ENCODE measurements at regions not wholly inside any gene's neighbourhood (a gene's known extent, or its start where the extent isn't known, plus 50 kb on each side); places are given as distances from the start of the nearest gene placed in this dataset.
"Not testable (repeated sequence)": the region's sequence is repeated elsewhere in the genome, so short reads cannot be mapped to it uniquely, and the experiment has no call there.

DNA sequence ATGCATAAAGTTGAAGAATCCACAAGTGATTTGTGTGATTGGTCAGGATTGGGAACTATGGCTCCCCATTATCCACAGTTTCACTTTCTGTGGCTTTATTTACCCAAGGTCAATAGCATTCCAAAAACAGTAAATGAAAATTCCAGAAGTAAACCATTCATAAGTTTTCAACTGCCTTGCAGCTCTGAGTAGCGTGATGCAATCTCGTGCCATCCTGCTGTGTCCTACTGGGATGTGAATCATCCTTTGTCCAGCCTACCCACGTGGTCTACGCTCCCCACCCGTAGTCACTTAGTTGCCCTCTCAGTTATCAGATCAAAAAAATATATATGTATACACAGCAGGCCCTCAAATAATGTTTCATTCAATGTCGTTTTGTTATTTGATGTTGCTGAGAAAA is 89.0 kb upstream of the DLGAP1 start:
- Histone ChIP-seq H3K4ac (ENCODE audit: low read depth, low read length) (no peak overlapping the region), H3K79me2 (ENCODE audit: control insufficient read depth, insufficient read depth, low read length) (no peaks in the 10 kb centered on the region), H3K18ac (ENCODE audit: low read length) (no peak overlapping the region), H3K79me1 (ENCODE audit: low read length) (no peaks in the 10 kb centered on the region), H3K27ac (ENCODE audit: low read depth, low read length) (no peak overlapping the region), H2BK120ac (ENCODE audit: low read depth, low read length) (no peak overlapping the region), H2BK15ac (replicated peaks; ENCODE audit: low read depth) (no peak overlapping the region), H2AK5ac (ENCODE audit: low read length) (no peak overlapping the region), H3K4me2 (ENCODE audit: low read length) (no peak overlapping the region), H3K36me3 (ENCODE audit: control insufficient read depth, insufficient read depth, low read length) (no peaks in the 10 kb centered on the region), H3K27me3 (ENCODE audit: insufficient read depth, low read length, poor library complexity) (no peaks in the 10 kb centered on the region), H3K4me3 (ENCODE audit: low read length) (no peak overlapping the region), H3K23ac (ENCODE audit: low read length) (no peak overlapping the region), H3K9ac (ENCODE audit: low read length) (no peak overlapping the region), H2BK5ac (ENCODE audit: low read length) (no peak overlapping the region), H3K56ac (ENCODE audit: low read length) (no peak overlapping the region), H4K8ac (ENCODE audit: low read depth, low read length) (no peak overlapping the region), H4K5ac (ENCODE audit: low read length) (no peak overlapping the region), H3K4me1 (ENCODE audit: control insufficient read depth, low read depth, low read length) (no peaks in the 10 kb centered on the region)
- WGBS (ENCODE audit: extremely low coverage, insufficient coverage, low lambda C conversion rate): no CpG with 5 or more reads among the region's 6 CpGs
- DNase-seq: peak; percentile 8

DNA sequence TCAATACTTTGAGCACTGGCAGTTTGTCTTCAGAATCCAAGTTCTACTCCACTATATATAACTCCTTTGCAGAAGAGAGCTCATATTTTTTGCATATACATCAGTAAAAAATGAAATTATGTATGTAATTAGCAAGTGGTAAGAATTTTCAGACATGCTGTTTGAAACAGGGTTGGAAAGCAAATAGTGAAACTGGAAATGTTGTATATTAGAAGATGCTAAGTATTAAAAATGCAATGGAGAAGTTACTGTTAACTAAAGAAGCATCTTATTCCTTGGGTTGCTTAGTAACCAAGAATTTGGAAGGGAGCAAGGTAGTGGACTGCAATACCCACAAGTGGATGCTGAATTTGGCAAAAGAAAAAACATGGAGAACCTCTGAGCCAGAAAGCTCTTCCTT is 88.6 kb upstream of the DLGAP1 start:
- H3K4me2 ChIP-seq (ENCODE audit: low read length): no peak overlapping the region
- no peaks in the 10 kb centered on the region for H3K36me3 ChIP-seq (ENCODE audit: control insufficient read depth, insufficient read depth, low read length)
- no peak overlapping the region for H3K4ac ChIP-seq (ENCODE audit: low read depth, low read length)
- no peak overlapping the region for H2BK5ac ChIP-seq (ENCODE audit: low read length)
- H3K4me3 ChIP-seq (ENCODE audit: low read length): no peak overlapping the region
- H4K8ac ChIP-seq (ENCODE audit: low read depth, low read length): no peak overlapping the region
- no peak for DNase-seq
- H3K79me2 ChIP-seq (ENCODE audit: control insufficient read depth, insufficient read depth, low read length): no peaks in the 10 kb centered on the region
- no peak overlapping the region for H3K18ac ChIP-seq (ENCODE audit: low read length)
- no peak overlapping the region for H2AK5ac ChIP-seq (ENCODE audit: low read length)
- no peak overlapping the region for H2BK120ac ChIP-seq (ENCODE audit: low read depth, low read length)
- no peak overlapping the region for H3K56ac ChIP-seq (ENCODE audit: low read length)
- H3K23ac ChIP-seq (ENCODE audit: low read length): no peak overlapping the region
- H3K9ac ChIP-seq (ENCODE audit: low read length): no peak overlapping the region
- no peaks in the 10 kb centered on the region for H3K79me1 ChIP-seq (ENCODE audit: low read length)
- H2BK15ac ChIP-seq (replicated peaks; ENCODE audit: low read depth): no peak overlapping the region
- no peak overlapping the region for H4K5ac ChIP-seq (ENCODE audit: low read length)
- H3K27me3 ChIP-seq (ENCODE audit: insufficient read depth, low read length, poor library complexity): no peaks in the 10 kb centered on the region
- H3K4me1 ChIP-seq (ENCODE audit: control insufficient read depth, low read depth, low read length): no peaks in the 10 kb centered on the region
- H3K27ac ChIP-seq (ENCODE audit: low read depth, low read length): no peak overlapping the region

DNA sequence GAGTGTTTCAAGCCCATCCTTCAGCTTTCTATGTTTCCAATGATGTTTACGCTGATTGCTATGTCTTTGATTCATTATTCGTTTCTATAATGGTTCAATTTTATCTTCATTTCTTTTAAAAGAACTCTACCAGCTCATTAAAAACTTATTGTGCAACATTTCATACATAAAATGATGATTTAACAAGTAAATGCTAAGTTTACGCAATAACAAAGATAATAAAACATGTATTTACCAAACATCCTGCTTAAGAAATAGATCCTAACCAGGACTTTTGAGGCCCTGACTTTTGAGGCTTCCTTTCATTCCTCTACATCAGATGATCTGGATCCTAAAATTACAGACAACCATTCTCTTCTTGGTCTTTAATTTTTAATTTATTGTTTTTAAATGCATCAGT is 86.5 kb upstream of the DLGAP1 start:
- Histone ChIP-seq H2AK5ac (ENCODE audit: low read length) (no peak overlapping the region), H3K36me3 (ENCODE audit: control insufficient read depth, insufficient read depth, low read length) (no peaks in the 10 kb centered on the region), H3K4me3 (ENCODE audit: low read length) (no peak overlapping the region), H3K9ac (ENCODE audit: low read length) (no peak overlapping the region), H4K5ac (ENCODE audit: low read length) (no peak overlapping the region), H3K18ac (ENCODE audit: low read length) (no peak overlapping the region), H2BK15ac (replicated peaks; ENCODE audit: low read depth) (no peak overlapping the region), H3K27me3 (ENCODE audit: insufficient read depth, low read length, poor library complexity) (no peaks in the 10 kb centered on the region), H3K79me2 (ENCODE audit: control insufficient read depth, insufficient read depth, low read length) (no peaks in the 10 kb centered on the region), H3K27ac (ENCODE audit: low read depth, low read length) (no peak overlapping the region), H3K23ac (ENCODE audit: low read length) (no peak overlapping the region), H3K79me1 (ENCODE audit: low read length) (no peaks in the 10 kb centered on the region), H3K56ac (ENCODE audit: low read length) (no peak overlapping the region), H3K4me1 (ENCODE audit: control insufficient read depth, low read depth, low read length) (no peaks in the 10 kb centered on the region), H3K4ac (ENCODE audit: low read depth, low read length) (no peak overlapping the region), H2BK5ac (ENCODE audit: low read length) (no peak overlapping the region), H4K8ac (ENCODE audit: low read depth, low read length) (no peak overlapping the region), H3K4me2 (ENCODE audit: low read length) (no peak overlapping the region), H2BK120ac (ENCODE audit: low read depth, low read length) (no peak overlapping the region)
- no peak for DNase-seq
- WGBS (ENCODE audit: extremely low coverage, insufficient coverage, low lambda C conversion rate): no CpG with 5 or more reads among the region's 3 CpGs

DNA sequence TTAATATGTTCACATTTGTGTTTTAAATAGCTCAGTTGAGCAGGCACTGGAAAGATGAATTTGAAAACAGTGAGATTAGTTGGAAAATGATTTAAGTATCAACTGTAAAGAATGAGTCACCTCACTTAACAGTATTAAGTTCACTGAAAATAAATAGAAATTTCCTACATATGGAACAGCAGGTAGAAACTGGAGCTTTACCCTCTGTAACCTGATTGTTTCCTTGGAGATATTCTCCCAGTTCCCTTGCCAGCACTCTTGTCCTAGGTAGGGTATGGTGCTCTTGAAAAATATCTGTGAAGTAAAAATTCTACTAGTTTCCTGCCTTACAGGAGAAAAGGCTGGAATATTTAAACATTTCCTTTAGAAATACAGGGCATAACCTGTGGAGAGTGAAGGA is 81.3 kb upstream of the DLGAP1 start:
- Histone ChIP-seq H2AK5ac (ENCODE audit: low read length) (no peak overlapping the region), H3K27ac (ENCODE audit: low read depth, low read length) (no peak overlapping the region), H2BK5ac (ENCODE audit: low read length) (no peak overlapping the region), H3K18ac (ENCODE audit: low read length) (no peak overlapping the region), H2BK15ac (replicated peaks; ENCODE audit: low read depth) (no peak overlapping the region), H3K23ac (ENCODE audit: low read length) (no peak overlapping the region), H3K79me2 (ENCODE audit: control insufficient read depth, insufficient read depth, low read length) (no peaks in the 10 kb centered on the region), H3K79me1 (ENCODE audit: low read length) (no peaks in the 10 kb centered on the region), H4K5ac (ENCODE audit: low read length) (no peak overlapping the region), H3K27me3 (ENCODE audit: insufficient read depth, low read length, poor library complexity) (no peaks in the 10 kb centered on the region), H4K8ac (ENCODE audit: low read depth, low read length) (no peak overlapping the region), H3K4me3 (ENCODE audit: low read length) (no peak overlapping the region), H3K9ac (ENCODE audit: low read length) (no peak overlapping the region), H3K56ac (ENCODE audit: low read length) (no peak overlapping the region), H3K4ac (ENCODE audit: low read depth, low read length) (no peak overlapping the region), H3K36me3 (ENCODE audit: control insufficient read depth, insufficient read depth, low read length) (no peaks in the 10 kb centered on the region), H2BK120ac (ENCODE audit: low read depth, low read length) (no peak overlapping the region), H3K4me1 (ENCODE audit: control insufficient read depth, low read depth, low read length) (no peaks in the 10 kb centered on the region), H3K4me2 (ENCODE audit: low read length) (no peak overlapping the region)
- DNase-seq: no peak

DNA sequence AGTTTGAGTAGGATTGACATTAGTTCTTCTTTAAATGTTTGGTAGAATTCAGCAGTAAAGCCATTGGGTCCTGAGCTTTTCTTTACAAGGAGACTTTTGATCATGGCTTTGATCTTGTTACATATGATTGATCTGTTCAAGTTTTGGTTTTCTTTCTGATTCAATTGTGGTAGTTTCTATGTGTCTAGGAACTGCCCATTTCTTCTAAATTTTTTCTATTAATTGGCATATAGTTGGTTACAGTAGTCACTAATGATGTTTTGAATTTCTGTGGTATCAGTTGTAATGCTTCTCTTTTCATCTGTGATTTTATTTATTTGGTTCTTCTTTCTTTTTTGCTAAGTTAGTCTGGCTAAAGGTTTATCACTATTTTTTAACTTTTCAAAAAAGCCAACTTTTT is 73.3 kb upstream of the DLGAP1 start:
- H2AK5ac ChIP-seq (ENCODE audit: low read length): no peak overlapping the region
- no peaks in the 10 kb centered on the region for H3K79me1 ChIP-seq (ENCODE audit: low read length)
- H4K8ac ChIP-seq (ENCODE audit: low read depth, low read length): no peak overlapping the region
- H3K79me2 ChIP-seq (ENCODE audit: control insufficient read depth, insufficient read depth, low read length): no peaks in the 10 kb centered on the region
- no peaks in the 10 kb centered on the region for H3K4me1 ChIP-seq (ENCODE audit: control insufficient read depth, low read depth, low read length)
- H3K4me2 ChIP-seq (ENCODE audit: low read length): no peak overlapping the region
- H3K36me3 ChIP-seq (ENCODE audit: control insufficient read depth, insufficient read depth, low read length): no peaks in the 10 kb centered on the region
- no peak overlapping the region for H3K4ac ChIP-seq (ENCODE audit: low read depth, low read length)
- no peak overlapping the region for H2BK5ac ChIP-seq (ENCODE audit: low read length)
- no peak overlapping the region for H2BK15ac ChIP-seq (replicated peaks; ENCODE audit: low read depth)
- H3K27me3 ChIP-seq (ENCODE audit: insufficient read depth, low read length, poor library complexity): no peaks in the 10 kb centered on the region
- no peak overlapping the region for H2BK120ac ChIP-seq (ENCODE audit: low read depth, low read length)
- no peak for DNase-seq
- H3K23ac ChIP-seq (ENCODE audit: low read length): no peak overlapping the region
- H3K18ac ChIP-seq (ENCODE audit: low read length): no peak overlapping the region
- H3K56ac ChIP-seq (ENCODE audit: low read length): no peak overlapping the region
- no peak overlapping the region for H3K4me3 ChIP-seq (ENCODE audit: low read length)
- no peak overlapping the region for H3K9ac ChIP-seq (ENCODE audit: low read length)
- H4K5ac ChIP-seq (ENCODE audit: low read length): no peak overlapping the region
- H3K27ac ChIP-seq (ENCODE audit: low read depth, low read length): no peak overlapping the region

DNA sequence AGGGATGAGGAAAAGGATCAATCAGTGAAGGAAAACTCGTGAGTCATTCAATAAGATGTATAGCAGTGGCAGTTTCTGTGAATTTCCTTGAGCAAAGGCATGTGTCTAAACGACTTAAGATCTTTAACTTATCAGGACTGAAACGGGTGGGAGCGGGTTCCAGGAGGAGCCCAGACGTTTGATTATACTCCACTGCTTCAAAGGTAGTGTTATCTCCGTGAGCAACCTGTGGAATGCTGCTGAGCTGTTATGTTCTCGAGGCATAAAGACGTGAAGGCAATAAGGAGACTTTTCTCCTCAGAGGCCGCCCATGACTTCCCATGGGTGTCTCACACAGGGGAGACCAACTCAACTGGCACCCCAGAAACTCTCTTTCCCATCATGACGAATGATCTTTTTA is 72.7 kb upstream of the DLGAP1 start:
- not testable (repeated sequence) for H2AK5ac ChIP-seq (ENCODE audit: low read length); H3K27ac ChIP-seq (ENCODE audit: low read depth, low read length); H3K79me1 ChIP-seq (ENCODE audit: low read length); H3K4me3 ChIP-seq (ENCODE audit: low read length); H3K4ac ChIP-seq (ENCODE audit: low read depth, low read length); H3K56ac ChIP-seq (ENCODE audit: low read length); H3K79me2 ChIP-seq (ENCODE audit: control insufficient read depth, insufficient read depth, low read length); H4K8ac ChIP-seq (ENCODE audit: low read depth, low read length); H3K4me1 ChIP-seq (ENCODE audit: control insufficient read depth, low read depth, low read length); H3K36me3 ChIP-seq (ENCODE audit: control insufficient read depth, insufficient read depth, low read length); H3K9ac ChIP-seq (ENCODE audit: low read length); H3K4me2 ChIP-seq (ENCODE audit: low read length); H2BK120ac ChIP-seq (ENCODE audit: low read depth, low read length); H3K18ac ChIP-seq (ENCODE audit: low read length); H4K5ac ChIP-seq (ENCODE audit: low read length); H2BK15ac ChIP-seq (replicated peaks; ENCODE audit: low read depth); H2BK5ac ChIP-seq (ENCODE audit: low read length); H3K27me3 ChIP-seq (ENCODE audit: insufficient read depth, low read length, poor library complexity); H3K23ac ChIP-seq (ENCODE audit: low read length)
- no CpG with 5 or more reads among the region's 10 CpGs for WGBS (ENCODE audit: extremely low coverage, insufficient coverage, low lambda C conversion rate)
- peak; percentile 77 for DNase-seq
